Cardiac muscle cell (in vitro differentiated cells and primary cell): ENCODE measurements at regions not wholly inside any gene's neighbourhood (a gene's known extent, or its start where the extent isn't known, plus 50 kb on each side); places are given as distances from the start of the nearest gene placed in this dataset.

Experiments used
- DNase-seq, 2 donors: peaks; one replicate each; pipeline versions ENCODE4 v3.0.0 to v3.0.0-alpha.2; 2010 to 2017; ENCODE audit warnings: low read depth in 1 of 2, low spot score in 1 of 2
- H3K27ac ChIP-seq: fragments of 200-600 bp; sonication (generic); 2 replicates; pipeline ENCODE4 v1.5.1; 2016
- H3K27me3 ChIP-seq: fragments of 200-600 bp; sonication (generic); 2 replicates; pipeline ENCODE4 v1.6.0; 2016; ENCODE audit warnings: control low read depth
- H3K36me3 ChIP-seq: fragments of 200-600 bp; sonication (generic); 2 replicates; pipeline ENCODE4 v1.5.1; 2016; ENCODE audit warnings: control low read depth
- H3K4me1 ChIP-seq: fragments of 200-600 bp; sonication (generic); 2 replicates; pipeline ENCODE4 v1.8.1; 2017; ENCODE audit warnings: low read depth, mild to moderate bottlenecking, mixed run types
- H3K4me3 ChIP-seq: fragments of 200-600 bp; sonication (generic); 2 replicates; pipeline ENCODE4 v1.5.1; 2016; ENCODE audit warnings: mild to moderate bottlenecking
- H3K9me3 ChIP-seq: fragments of 200-600 bp; sonication (generic); 2 replicates; pipeline ENCODE4 v1.5.1; 2017; ENCODE audit warnings: low read depth, mild to moderate bottlenecking, control low read depth
- TF ChIP-seq, protein P1 (sequence below): IDR thresholded peaks from 2 replicates; pipeline ENCODE4 v1.5.1; 2012; ENCODE audit warnings: low read depth, mild to moderate bottlenecking, low read length

DNA sequence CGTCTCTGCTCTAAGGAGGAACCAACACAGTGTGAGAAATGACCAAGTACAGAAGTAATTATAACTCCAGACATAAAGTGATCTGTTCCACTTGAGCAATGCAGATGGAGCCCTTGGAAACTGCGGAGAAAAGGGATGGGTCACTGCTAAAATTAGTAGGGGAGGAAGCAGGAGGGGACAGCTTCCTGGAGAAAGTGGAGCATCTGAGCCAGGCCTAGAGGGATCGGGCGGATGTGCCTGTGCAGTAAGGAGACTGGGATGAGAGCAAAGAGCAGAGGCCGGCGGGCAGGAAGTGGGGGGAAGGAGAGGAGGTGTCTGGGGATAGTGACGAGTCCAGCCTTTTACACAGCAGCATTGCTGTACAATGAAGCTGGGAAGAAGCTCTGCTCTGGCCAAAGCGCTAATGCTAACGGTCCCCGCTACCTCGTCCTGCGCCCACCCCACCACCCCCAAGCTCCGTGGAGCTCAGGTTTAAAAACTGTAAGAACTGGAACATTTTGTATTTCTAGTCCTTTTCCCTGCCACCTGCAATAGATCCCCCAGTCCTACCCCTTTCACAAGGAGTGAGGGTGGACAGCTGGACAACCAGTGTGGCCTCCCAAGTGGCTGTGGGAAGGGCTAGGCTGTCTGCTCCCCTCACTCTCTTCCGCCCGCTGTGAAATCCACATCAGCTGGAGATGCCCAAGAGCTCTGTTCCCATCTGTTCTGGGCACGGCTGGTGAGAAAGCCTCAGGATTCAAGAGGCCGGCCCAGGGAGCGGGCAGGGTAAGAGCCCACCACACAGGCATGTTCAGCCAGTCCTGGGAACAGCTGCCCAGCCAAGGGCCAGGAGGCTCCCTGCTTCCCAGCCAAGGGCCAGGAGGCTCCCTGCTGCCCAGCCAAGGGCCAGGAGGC lies 53.0 kb upstream of the HES1 start:
- H3K36me3 ChIP-seq, result no peaks in the 10 kb centered on the region

DNA sequence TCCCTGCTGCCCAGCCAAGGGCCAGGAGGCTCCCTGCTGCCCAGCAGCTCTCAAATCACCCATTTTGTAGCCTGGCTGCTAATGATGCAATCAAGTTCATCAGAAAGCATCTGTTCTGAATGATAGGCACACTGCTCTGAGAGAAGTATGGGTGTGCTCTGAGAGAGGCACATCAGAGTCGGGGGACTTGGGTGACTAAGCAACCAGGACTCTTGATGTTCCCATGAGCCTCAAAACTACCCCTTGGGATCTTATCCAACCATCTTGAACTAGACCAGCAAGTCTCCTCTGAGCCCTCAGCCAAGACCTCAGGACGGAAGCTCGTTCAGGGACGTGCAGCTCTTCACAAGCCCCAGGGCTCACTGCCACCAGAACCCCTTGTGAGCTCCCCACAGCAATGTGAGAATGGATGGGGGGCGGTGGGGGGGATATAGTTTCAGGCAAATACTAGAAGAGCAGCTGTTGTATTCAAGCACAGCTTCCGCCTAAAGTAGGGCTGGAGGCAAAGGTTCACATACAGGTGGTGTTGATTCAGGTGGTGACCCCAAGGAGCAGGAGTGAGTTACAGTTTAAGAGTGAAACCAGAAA lies 52.2 kb upstream of the HES1 start:
- DNase-seq, result no peak

More for the DNA sequence above, 53.0 kb upstream of the HES1 start:
- no peak overlapping the region for H3K27ac ChIP-seq
- TF ChIP-seq, protein P1, sequence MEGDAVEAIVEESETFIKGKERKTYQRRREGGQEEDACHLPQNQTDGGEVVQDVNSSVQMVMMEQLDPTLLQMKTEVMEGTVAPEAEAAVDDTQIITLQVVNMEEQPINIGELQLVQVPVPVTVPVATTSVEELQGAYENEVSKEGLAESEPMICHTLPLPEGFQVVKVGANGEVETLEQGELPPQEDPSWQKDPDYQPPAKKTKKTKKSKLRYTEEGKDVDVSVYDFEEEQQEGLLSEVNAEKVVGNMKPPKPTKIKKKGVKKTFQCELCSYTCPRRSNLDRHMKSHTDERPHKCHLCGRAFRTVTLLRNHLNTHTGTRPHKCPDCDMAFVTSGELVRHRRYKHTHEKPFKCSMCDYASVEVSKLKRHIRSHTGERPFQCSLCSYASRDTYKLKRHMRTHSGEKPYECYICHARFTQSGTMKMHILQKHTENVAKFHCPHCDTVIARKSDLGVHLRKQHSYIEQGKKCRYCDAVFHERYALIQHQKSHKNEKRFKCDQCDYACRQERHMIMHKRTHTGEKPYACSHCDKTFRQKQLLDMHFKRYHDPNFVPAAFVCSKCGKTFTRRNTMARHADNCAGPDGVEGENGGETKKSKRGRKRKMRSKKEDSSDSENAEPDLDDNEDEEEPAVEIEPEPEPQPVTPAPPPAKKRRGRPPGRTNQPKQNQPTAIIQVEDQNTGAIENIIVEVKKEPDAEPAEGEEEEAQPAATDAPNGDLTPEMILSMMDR, result no peak
- DNase-seq, result peak in 1 of 2 donors; percentile 67
- H3K27me3 ChIP-seq, result no peaks in the 10 kb centered on the region
- H3K9me3 ChIP-seq, result no peaks in the 10 kb centered on the region
- no peak overlapping the region for H3K4me3 ChIP-seq
- peaks cover 37% of the 10 kb centered on the region for H3K4me1 ChIP-seq

DNA sequence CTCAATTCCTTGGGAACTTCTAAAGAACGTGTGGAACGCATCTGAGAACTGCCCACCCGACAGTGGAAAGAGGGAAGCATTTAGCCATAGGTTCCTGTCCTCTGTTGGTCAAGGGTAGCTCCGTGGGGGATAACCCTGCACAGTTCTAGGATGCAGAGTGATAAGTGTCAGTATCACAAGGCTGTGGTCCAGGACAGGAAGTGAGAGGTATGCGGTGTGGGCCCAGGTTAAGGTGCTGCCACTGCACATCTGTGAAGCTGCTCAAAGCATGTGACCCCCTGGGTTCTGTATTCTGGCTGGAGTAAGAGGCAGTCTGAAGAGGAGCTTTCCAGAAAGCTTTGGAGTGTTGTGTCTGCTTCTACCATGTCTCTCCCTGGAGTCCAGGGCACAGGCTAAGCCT lies 51.7 kb upstream of the HES1 start:
- Histone ChIP-seq H3K36me3 (no peaks in the 10 kb centered on the region), H3K27me3 (no peaks in the 10 kb centered on the region), H3K27ac (no peak overlapping the region), H3K4me3 (no peak overlapping the region), H3K9me3 (no peaks in the 10 kb centered on the region), H3K4me1 (peaks cover 31% of the 10 kb centered on the region)
- no peak for DNase-seq
- TF ChIP-seq, protein P1, result no peak

More for the DNA sequence above, 52.2 kb upstream of the HES1 start:
- Histone ChIP-seq H3K27ac (no peak overlapping the region), H3K4me1 (peaks cover 32% of the 10 kb centered on the region), H3K4me3 (no peak overlapping the region), H3K27me3 (no peaks in the 10 kb centered on the region), H3K36me3 (no peaks in the 10 kb centered on the region), H3K9me3 (no peaks in the 10 kb centered on the region)
- TF ChIP-seq, protein P1, result no peak
